ENCODE measurements at regions not wholly inside any gene's neighbourhood (a gene's known extent, or its start where the extent isn't known, plus 50 kb on each side); places are given as distances from the start of the nearest gene placed in this dataset.
"Not testable (repeated sequence)": the region's sequence is repeated elsewhere in the genome, so short reads cannot be mapped to it uniquely, and the experiment has no call there.

- TF ChIP-seq, protein P1, sequence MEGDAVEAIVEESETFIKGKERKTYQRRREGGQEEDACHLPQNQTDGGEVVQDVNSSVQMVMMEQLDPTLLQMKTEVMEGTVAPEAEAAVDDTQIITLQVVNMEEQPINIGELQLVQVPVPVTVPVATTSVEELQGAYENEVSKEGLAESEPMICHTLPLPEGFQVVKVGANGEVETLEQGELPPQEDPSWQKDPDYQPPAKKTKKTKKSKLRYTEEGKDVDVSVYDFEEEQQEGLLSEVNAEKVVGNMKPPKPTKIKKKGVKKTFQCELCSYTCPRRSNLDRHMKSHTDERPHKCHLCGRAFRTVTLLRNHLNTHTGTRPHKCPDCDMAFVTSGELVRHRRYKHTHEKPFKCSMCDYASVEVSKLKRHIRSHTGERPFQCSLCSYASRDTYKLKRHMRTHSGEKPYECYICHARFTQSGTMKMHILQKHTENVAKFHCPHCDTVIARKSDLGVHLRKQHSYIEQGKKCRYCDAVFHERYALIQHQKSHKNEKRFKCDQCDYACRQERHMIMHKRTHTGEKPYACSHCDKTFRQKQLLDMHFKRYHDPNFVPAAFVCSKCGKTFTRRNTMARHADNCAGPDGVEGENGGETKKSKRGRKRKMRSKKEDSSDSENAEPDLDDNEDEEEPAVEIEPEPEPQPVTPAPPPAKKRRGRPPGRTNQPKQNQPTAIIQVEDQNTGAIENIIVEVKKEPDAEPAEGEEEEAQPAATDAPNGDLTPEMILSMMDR (IDR thresholded peaks at IDR 0.05): no peak
- TF ChIP-seq EP300 (IDR thresholded peaks at IDR 0.05) (no peak), POLR2A (IDR thresholded peaks at IDR 0.05) (no peak)
- Histone ChIP-seq H3K4me1 (ENCODE audit: insufficient read depth) (no peaks in the 10 kb centered on the region), H3K36me3 (no peaks in the 10 kb centered on the region), H3K27me3 (no peaks in the 10 kb centered on the region), H3K9me3 (no peaks in the 10 kb centered on the region), H3K27ac (no peak overlapping the region), H3K4me3 (no peak overlapping the region)
- DNase-seq: no peak
- intact Hi-C loops (cut with DNase I): no loop called here
- 69 to 75% (median 70%) methylated on average over 2 of the region's 2 CpGs for WGBS, 3 donors
These were observed 106.1 kb upstream of the NETO1 start for GRCh38 chr18:72973841-72974240.

GRCh38 chr18:72965616-72966015 lies 97.8 kb upstream of the NETO1 start:
- H3K4me3 ChIP-seq: no peak overlapping the region
- H3K27ac ChIP-seq: no peak overlapping the region
- WGBS, 3 donors: 82 to 88% (median 83%) methylated on average over 9 of the region's 9 CpGs
- no peaks in the 10 kb centered on the region for H3K27me3 ChIP-seq
- no peak for TF ChIP-seq POLR2A (IDR thresholded peaks at IDR 0.05)
- no peak for TF ChIP-seq EP300 (IDR thresholded peaks at IDR 0.05)
- TF ChIP-seq, protein P1 (IDR thresholded peaks at IDR 0.05): no peak
- no peaks in the 10 kb centered on the region for H3K9me3 ChIP-seq
- no peak for DNase-seq
- H3K36me3 ChIP-seq: no peaks in the 10 kb centered on the region
- H3K4me1 ChIP-seq (ENCODE audit: insufficient read depth): no peaks in the 10 kb centered on the region
- intact Hi-C loops (cut with DNase I): no loop called here

GRCh38 chr18:72958195-72958594 lies 90.4 kb upstream of the NETO1 start:
- DNase-seq; H3K36me3 ChIP-seq; H3K4me1 ChIP-seq (ENCODE audit: insufficient read depth); H3K9me3 ChIP-seq; H3K27ac ChIP-seq; intact Hi-C loops (cut with DNase I); H3K4me3 ChIP-seq; H3K27me3 ChIP-seq: not testable (repeated sequence)

GRCh38 chr18:72948439-72948838 lies 80.7 kb upstream of the NETO1 start:
- Histone ChIP-seq H3K27ac (no peak overlapping the region), H3K4me1 (ENCODE audit: insufficient read depth) (no peaks in the 10 kb centered on the region), H3K9me3 (no peaks in the 10 kb centered on the region), H3K36me3 (no peaks in the 10 kb centered on the region), H3K27me3 (no peaks in the 10 kb centered on the region), H3K4me3 (no peak overlapping the region)
- no peak for DNase-seq
- intact Hi-C loops (cut with DNase I): no loop called here
- TF ChIP-seq EP300 (IDR thresholded peaks at IDR 0.05) (no peak), POLR2A (IDR thresholded peaks at IDR 0.05) (no peak)
- TF ChIP-seq, protein P1 (IDR thresholded peaks at IDR 0.05): no peak
- WGBS, 3 donors: 36 to 43% (median 43%) methylated on average over 3 of the region's 3 CpGs

- intact Hi-C loops (cut with DNase I): no loop called here
- no peak for DNase-seq
- H3K36me3 ChIP-seq: no peaks in the 10 kb centered on the region
- no peak overlapping the region for H3K27ac ChIP-seq
- H3K4me3 ChIP-seq: no peak overlapping the region
- H3K9me3 ChIP-seq: no peaks in the 10 kb centered on the region
- H3K27me3 ChIP-seq: no peaks in the 10 kb centered on the region
- WGBS, 3 donors: 83 to 87% (median 85%) methylated on average over 2 of the region's 2 CpGs
- H3K4me1 ChIP-seq (ENCODE audit: insufficient read depth): no peaks in the 10 kb centered on the region
- TF ChIP-seq POLR2A (IDR thresholded peaks at IDR 0.05): no peak
- TF ChIP-seq, protein P1 (IDR thresholded peaks at IDR 0.05): no peak
- no peak for TF ChIP-seq EP300 (IDR thresholded peaks at IDR 0.05)
These were observed 75.0 kb upstream of the NETO1 start for GRCh38 chr18:72942766-72943165.
